ENCODE measurements at regions not wholly inside any gene's neighbourhood (a gene's known extent, or its start where the extent isn't known, plus 50 kb on each side); places are given as distances from the start of the nearest gene placed in this dataset.

DNA sequence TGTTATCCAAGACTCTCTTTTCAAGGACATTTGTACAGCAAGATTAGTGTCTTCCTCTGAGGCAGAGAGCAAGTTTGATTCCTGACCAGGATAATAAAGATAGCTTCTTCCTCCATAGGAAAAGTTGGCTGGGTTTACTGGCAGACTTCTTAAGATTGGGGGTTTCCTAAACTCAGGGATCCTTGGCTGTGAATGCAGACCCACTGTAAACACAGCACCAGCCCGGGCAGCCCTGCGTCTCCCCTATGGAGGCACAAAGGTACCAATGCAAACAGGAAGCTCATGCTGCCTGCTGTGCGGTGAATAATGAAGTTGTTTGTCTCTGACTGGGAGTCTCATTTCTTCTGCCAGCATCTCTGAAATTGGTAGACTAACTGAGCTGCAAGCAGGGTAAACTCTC is 96.2 kb upstream of the ARHGAP28 start:
- peak; percentile 36 for DNase-seq (ENCODE audit: low spot score)

DNA sequence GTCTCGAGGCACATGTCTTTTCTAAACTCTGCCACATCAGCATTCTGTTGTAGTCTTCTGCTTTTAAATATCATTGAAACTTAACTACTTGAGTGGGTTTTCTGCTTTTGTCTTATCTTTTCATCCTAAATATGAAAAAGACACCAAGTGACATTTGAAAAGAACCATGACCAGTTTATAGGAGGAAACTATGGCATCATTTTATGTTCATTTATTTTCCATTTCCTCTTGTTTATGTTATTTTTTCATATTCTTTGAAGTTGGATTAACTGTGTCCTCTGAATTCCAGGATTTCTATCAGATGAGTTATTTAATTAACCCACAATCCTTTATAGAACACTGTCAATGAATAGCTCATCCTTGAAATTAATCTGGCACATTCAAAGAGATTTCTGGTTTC is 93.4 kb upstream of the ARHGAP28 start:
- POLR2A ChIA-PET: no interaction called here

More for the DNA sequence above, 96.2 kb upstream of the ARHGAP28 start:
- Mint-ChIP-seq H3K27me3 (ENCODE audit: low read depth) (no peaks in the 10 kb centered on the region; the same call in 1 of the 2 replicates), H3K36me3 (no peaks in the 10 kb centered on the region; the same call in 1 of the 2 replicates), H3K4me3 (no peak overlapping the region; the same call in 1 of the 2 replicates), H3K27ac (peak overlapping the region; percentile 31; the same call in 1 of the 2 replicates), H3K4me1 (peaks cover 31% of the 10 kb centered on the region), H3K9me3 (peaks cover 8% of the 10 kb centered on the region; the same call in 1 of the 2 replicates)
- ChIA-PET POLR2A (no interaction called here), CTCF (interaction anchor here (1.1 kb wide), 1 partner anchor 253 kb away, joined by 7 read pairs; no protein-coding TSS in a partner anchor)
- TF ChIP-seq ETV6 (CRISPR knock-in tag; IDR thresholded peaks at IDR 0.05) (peak; percentile 70; the same call in 1 of the 2 replicates), ZNF416 (CRISPR knock-in tag; IDR thresholded peaks at IDR 0.05) (no peak), ZNF232 (CRISPR knock-in tag; IDR thresholded peaks at IDR 0.05) (no peak), FOXK1 (CRISPR knock-in tag; IDR thresholded peaks at IDR 0.05) (peak; percentile 78; the same call in 1 of the 2 replicates), JAZF1 (CRISPR knock-in tag; IDR thresholded peaks at IDR 0.05) (no peak), RELA (CRISPR knock-in tag; IDR thresholded peaks at IDR 0.05; ENCODE audit: borderline replicate concordance) (no peak), PRRX2 (CRISPR knock-in tag; IDR thresholded peaks at IDR 0.05) (no peak), NFATC4 (CRISPR knock-in tag; IDR thresholded peaks at IDR 0.05) (no peak), ZNF423 (CRISPR knock-in tag; IDR thresholded peaks at IDR 0.05) (peak; percentile 63; the same call in 1 of the 2 replicates), ZBTB21 (CRISPR knock-in tag; IDR thresholded peaks at IDR 0.05; ENCODE audit: borderline replicate concordance) (no peak)
- TF ChIP-seq, protein P1, sequence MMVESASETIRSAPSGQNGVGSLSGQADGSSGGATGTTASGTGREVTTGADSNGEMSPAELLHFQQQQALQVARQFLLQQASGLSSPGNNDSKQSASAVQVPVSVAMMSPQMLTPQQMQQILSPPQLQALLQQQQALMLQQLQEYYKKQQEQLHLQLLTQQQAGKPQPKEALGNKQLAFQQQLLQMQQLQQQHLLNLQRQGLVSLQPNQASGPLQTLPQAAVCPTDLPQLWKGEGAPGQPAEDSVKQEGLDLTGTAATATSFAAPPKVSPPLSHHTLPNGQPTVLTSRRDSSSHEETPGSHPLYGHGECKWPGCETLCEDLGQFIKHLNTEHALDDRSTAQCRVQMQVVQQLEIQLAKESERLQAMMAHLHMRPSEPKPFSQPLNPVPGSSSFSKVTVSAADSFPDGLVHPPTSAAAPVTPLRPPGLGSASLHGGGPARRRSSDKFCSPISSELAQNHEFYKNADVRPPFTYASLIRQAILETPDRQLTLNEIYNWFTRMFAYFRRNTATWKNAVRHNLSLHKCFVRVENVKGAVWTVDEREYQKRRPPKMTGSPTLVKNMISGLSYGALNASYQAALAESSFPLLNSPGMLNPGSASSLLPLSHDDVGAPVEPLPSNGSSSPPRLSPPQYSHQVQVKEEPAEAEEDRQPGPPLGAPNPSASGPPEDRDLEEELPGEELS (CRISPR knock-in tag; IDR thresholded peaks at IDR 0.05): peak; percentile 77; the same call in 1 of the 2 replicates
- peak; percentile 99 for ATAC-seq

More for the DNA sequence above, 93.4 kb upstream of the ARHGAP28 start:
- ATAC-seq (no peak), DNase-seq (ENCODE audit: low spot score) (no peak)
- Mint-ChIP-seq H3K4me3 (no peak overlapping the region), H3K27ac (no peak overlapping the region), H3K27me3 (ENCODE audit: low read depth) (no peaks in the 10 kb centered on the region; the same call in 1 of the 2 replicates), H3K36me3 (no peaks in the 10 kb centered on the region; the same call in 1 of the 2 replicates), H3K9me3 (peaks cover 8% of the 10 kb centered on the region; the same call in 1 of the 2 replicates), H3K4me1 (peaks cover 51% of the 10 kb centered on the region)
- no peak for TF ChIP-seq ZNF263 (CRISPR knock-in tag; IDR thresholded peaks at IDR 0.05; ENCODE audit: low read depth)
- TF ChIP-seq, protein P2, sequence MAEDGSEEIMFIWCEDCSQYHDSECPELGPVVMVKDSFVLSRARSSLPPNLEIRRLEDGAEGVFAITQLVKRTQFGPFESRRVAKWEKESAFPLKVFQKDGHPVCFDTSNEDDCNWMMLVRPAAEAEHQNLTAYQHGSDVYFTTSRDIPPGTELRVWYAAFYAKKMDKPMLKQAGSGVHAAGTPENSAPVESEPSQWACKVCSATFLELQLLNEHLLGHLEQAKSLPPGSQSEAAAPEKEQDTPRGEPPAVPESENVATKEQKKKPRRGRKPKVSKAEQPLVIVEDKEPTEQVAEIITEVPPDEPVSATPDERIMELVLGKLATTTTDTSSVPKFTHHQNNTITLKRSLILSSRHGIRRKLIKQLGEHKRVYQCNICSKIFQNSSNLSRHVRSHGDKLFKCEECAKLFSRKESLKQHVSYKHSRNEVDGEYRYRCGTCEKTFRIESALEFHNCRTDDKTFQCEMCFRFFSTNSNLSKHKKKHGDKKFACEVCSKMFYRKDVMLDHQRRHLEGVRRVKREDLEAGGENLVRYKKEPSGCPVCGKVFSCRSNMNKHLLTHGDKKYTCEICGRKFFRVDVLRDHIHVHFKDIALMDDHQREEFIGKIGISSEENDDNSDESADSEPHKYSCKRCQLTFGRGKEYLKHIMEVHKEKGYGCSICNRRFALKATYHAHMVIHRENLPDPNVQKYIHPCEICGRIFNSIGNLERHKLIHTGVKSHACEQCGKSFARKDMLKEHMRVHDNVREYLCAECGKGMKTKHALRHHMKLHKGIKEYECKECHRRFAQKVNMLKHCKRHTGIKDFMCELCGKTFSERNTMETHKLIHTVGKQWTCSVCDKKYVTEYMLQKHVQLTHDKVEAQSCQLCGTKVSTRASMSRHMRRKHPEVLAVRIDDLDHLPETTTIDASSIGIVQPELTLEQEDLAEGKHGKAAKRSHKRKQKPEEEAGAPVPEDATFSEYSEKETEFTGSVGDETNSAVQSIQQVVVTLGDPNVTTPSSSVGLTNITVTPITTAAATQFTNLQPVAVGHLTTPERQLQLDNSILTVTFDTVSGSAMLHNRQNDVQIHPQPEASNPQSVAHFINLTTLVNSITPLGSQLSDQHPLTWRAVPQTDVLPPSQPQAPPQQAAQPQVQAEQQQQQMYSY (CRISPR knock-in tag; IDR thresholded peaks at IDR 0.05): no peak
- no peak for TF ChIP-seq ELF4 (CRISPR knock-in tag; IDR thresholded peaks at IDR 0.05; ENCODE audit: low read depth)
- TF ChIP-seq, protein P3, sequence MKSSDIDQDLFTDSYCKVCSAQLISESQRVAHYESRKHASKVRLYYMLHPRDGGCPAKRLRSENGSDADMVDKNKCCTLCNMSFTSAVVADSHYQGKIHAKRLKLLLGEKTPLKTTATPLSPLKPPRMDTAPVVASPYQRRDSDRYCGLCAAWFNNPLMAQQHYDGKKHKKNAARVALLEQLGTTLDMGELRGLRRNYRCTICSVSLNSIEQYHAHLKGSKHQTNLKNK (CRISPR knock-in tag; IDR thresholded peaks at IDR 0.05): no peak
- TF ChIP-seq, protein P4, sequence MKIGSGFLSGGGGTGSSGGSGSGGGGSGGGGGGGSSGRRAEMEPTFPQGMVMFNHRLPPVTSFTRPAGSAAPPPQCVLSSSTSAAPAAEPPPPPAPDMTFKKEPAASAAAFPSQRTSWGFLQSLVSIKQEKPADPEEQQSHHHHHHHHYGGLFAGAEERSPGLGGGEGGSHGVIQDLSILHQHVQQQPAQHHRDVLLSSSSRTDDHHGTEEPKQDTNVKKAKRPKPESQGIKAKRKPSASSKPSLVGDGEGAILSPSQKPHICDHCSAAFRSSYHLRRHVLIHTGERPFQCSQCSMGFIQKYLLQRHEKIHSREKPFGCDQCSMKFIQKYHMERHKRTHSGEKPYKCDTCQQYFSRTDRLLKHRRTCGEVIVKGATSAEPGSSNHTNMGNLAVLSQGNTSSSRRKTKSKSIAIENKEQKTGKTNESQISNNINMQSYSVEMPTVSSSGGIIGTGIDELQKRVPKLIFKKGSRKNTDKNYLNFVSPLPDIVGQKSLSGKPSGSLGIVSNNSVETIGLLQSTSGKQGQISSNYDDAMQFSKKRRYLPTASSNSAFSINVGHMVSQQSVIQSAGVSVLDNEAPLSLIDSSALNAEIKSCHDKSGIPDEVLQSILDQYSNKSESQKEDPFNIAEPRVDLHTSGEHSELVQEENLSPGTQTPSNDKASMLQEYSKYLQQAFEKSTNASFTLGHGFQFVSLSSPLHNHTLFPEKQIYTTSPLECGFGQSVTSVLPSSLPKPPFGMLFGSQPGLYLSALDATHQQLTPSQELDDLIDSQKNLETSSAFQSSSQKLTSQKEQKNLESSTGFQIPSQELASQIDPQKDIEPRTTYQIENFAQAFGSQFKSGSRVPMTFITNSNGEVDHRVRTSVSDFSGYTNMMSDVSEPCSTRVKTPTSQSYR (CRISPR knock-in tag; IDR thresholded peaks at IDR 0.05): no peak
- TF ChIP-seq SMAD4 (CRISPR knock-in tag; IDR thresholded peaks at IDR 0.05): no peak
- TF ChIP-seq ATF1 (CRISPR knock-in tag; IDR thresholded peaks at IDR 0.05): no peak
- no peak for TF ChIP-seq ZNF219 (CRISPR knock-in tag; IDR thresholded peaks at IDR 0.05; ENCODE audit: borderline replicate concordance)
- TF ChIP-seq, protein P5, sequence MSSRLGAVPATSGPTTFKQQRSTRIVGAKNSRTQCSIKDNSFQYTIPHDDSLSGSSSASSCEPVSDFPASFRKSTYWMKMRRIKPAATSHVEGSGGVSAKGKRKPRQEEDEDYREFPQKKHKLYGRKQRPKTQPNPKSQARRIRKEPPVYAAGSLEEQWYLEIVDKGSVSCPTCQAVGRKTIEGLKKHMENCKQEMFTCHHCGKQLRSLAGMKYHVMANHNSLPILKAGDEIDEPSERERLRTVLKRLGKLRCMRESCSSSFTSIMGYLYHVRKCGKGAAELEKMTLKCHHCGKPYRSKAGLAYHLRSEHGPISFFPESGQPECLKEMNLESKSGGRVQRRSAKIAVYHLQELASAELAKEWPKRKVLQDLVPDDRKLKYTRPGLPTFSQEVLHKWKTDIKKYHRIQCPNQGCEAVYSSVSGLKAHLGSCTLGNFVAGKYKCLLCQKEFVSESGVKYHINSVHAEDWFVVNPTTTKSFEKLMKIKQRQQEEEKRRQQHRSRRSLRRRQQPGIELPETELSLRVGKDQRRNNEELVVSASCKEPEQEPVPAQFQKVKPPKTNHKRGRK (CRISPR knock-in tag; IDR thresholded peaks at IDR 0.05; ENCODE audit: borderline replicate concordance): no peak
- no peak for TF ChIP-seq ETV6 (CRISPR knock-in tag; IDR thresholded peaks at IDR 0.05)
- no peak for TF ChIP-seq ZNF138 (CRISPR knock-in tag; conservative IDR thresholded peaks at IDR 0.05)
- TF ChIP-seq GRHL2 (CRISPR knock-in tag; IDR thresholded peaks at IDR 0.05; ENCODE audit: insufficient replicate concordance, severe bottlenecking): no peak
- no peak for TF ChIP-seq TEAD4 (CRISPR knock-in tag; IDR thresholded peaks at IDR 0.05)
- no peak for TF ChIP-seq GABPB1 (CRISPR knock-in tag; IDR thresholded peaks at IDR 0.05)
- TF ChIP-seq, protein P6, sequence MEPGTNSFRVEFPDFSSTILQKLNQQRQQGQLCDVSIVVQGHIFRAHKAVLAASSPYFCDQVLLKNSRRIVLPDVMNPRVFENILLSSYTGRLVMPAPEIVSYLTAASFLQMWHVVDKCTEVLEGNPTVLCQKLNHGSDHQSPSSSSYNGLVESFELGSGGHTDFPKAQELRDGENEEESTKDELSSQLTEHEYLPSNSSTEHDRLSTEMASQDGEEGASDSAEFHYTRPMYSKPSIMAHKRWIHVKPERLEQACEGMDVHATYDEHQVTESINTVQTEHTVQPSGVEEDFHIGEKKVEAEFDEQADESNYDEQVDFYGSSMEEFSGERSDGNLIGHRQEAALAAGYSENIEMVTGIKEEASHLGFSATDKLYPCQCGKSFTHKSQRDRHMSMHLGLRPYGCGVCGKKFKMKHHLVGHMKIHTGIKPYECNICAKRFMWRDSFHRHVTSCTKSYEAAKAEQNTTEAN (CRISPR knock-in tag; IDR thresholded peaks at IDR 0.05): no peak
- no peak for TF ChIP-seq NFYB (CRISPR knock-in tag; conservative IDR thresholded peaks at IDR 0.05; ENCODE audit: low read depth)
- TF ChIP-seq TP53 (CRISPR knock-in tag; IDR thresholded peaks at IDR 0.05): no peak
- CTCF ChIA-PET: no interaction called here
